ENCODE measurements at regions not wholly inside any gene's neighbourhood (a gene's known extent, or its start where the extent isn't known, plus 50 kb on each side); places are given as distances from the start of the nearest gene placed in this dataset.

- POLR2A ChIA-PET = no interaction called here
- Mint-ChIP-seq H3K27ac (no peak overlapping the region), H3K36me3 (no peaks in the 10 kb centered on the region), H3K4me3 (no peak overlapping the region), H3K4me1 (peaks cover 0 to 6% (median 0%) of the 10 kb centered on the region in 4 donors), H3K9me3 (no peaks in the 10 kb centered on the region), H3K27me3 (peaks cover 0 to 15% (median 7%) of the 10 kb centered on the region in 5 donors)
- no peak for ATAC-seq
- DNase-seq = no peak
Observed at GRCh38 chr4:17313194-17313593, 198.7 kb downstream of the QDPR start.

DNA sequence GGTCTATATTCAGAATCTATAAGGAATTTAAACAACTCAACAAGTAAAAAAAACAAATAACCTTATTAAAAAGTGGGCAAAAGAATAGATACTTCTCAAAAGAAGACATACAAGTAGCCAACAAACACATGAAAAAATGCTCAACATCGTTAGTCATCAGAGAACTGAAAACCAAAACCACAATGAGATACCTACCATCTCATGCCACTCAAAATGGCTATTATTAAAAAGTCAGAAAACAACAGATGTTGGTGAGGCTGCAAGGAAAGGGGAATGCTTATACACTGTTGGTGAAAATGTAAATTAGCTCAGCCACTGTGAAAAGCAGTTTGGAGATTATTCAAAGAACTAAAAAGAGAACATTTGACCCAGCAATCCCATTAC lies 201.6 kb downstream of the QDPR start:
- no peak for ATAC-seq
- Mint-ChIP-seq H3K27ac (no peak overlapping the region), H3K9me3 (peaks cover 0 to 3% (median 0%) of the 10 kb centered on the region in 9 donors), H3K27me3 (peaks cover 2 to 5% (median 4%) of the 10 kb centered on the region in 5 donors), H3K36me3 (no peaks in the 10 kb centered on the region), H3K4me3 (no peak overlapping the region), H3K4me1 (peaks cover 0 to 6% (median 0%) of the 10 kb centered on the region in 4 donors)
- DNase-seq = no peak
- POLR2A ChIA-PET = no interaction called here

GRCh38 chr4:17309567-17310268 lies 202.2 kb downstream of the QDPR start:
- Mint-ChIP-seq H3K4me3 (no peak overlapping the region), H3K27ac (no peak overlapping the region), H3K27me3 (peaks cover 0 to 5% (median 3%) of the 10 kb centered on the region in 5 donors), H3K36me3 (no peaks in the 10 kb centered on the region), H3K9me3 (peaks cover 0 to 3% (median 0%) of the 10 kb centered on the region in 9 donors), H3K4me1 (peaks cover 0 to 6% (median 0%) of the 10 kb centered on the region in 4 donors)
- POLR2A ChIA-PET = interaction anchor here (0.5 kb wide), 1 partner anchor 8 kb away, joined by 3 read pairs; no protein-coding TSS in a partner anchor
- DNase-seq (no peak), ATAC-seq (no peak)

GRCh38 chr4:17301869-17302268 lies 210.0 kb downstream of the QDPR start:
- Mint-ChIP-seq H3K4me3 (no peak overlapping the region), H3K27me3 (peaks cover 16 to 30% (median 21%) of the 10 kb centered on the region in 5 donors), H3K4me1 (peaks cover 0 to 2% (median 0%) of the 10 kb centered on the region in 4 donors), H3K9me3 (peaks cover 0 to 8% (median 0%) of the 10 kb centered on the region in 9 donors), H3K27ac (no peak overlapping the region), H3K36me3 (peaks cover 0 to 2% (median 0%) of the 10 kb centered on the region in 3 donors)
- ATAC-seq (no peak), DNase-seq (no peak)
- POLR2A ChIA-PET = no interaction called here

- Mint-ChIP-seq H3K27me3 (peaks cover 16 to 35% (median 23%) of the 10 kb centered on the region in 5 donors), H3K36me3 (peaks cover 0 to 2% (median 0%) of the 10 kb centered on the region in 3 donors), H3K27ac (no peak overlapping the region), H3K9me3 (peaks cover 0 to 8% (median 0%) of the 10 kb centered on the region in 9 donors), H3K4me3 (no peak overlapping the region), H3K4me1 (peaks cover 0 to 2% (median 0%) of the 10 kb centered on the region in 4 donors)
- ATAC-seq = no peak
- no peak for DNase-seq
- POLR2A ChIA-PET = no interaction called here
Observed at GRCh38 chr4:17301266-17301665, 210.6 kb downstream of the QDPR start.

DNA sequence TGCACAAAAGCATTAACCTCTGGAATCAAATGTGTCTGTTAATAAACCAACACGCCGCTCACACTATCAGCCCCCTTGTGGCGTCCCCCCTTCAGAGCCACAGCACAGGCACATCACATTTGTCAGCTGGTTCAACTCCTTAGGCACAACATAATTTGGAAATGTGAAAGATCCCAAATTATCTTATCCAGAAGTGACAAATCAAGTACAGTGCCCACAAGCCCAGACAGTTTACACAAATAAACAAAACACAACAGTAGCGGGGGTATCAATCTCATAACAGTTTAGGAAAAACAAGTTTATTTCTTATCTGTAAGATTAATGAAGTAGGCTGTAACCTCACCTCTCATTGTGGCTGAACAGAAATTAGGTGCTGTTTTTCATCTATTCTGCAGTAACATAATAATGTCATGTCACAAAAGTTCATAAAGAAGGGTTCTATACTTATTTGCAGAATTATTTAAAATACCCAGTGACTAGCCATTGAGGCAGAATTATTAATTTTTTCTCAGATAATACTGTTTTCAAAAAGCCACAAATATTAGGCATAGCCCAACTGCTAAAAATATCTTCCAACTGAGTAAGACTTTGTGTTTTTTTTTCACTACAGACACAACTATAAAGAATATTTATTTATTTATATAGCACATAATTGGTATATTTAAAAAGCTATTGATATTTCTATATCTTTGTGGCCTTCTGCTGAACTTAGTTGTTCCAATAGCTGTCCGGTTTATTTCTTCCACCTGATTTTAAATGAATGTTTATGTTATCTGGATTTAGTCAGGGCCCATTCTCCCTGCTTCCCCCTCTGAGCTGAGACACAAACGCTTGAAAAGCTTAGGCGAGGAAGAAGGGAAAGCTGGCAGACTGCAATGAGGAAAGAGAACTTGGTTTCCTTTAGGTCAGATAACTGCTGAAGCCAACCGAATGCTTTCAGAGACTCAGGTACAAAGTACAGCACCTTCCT lies 214.7 kb downstream of the QDPR start:
- H3K9me3 Mint-ChIP-seq = peaks cover 0 to 3% (median 0%) of the 10 kb centered on the region in 9 donors
- POLR2A ChIA-PET = no interaction called here

DNA sequence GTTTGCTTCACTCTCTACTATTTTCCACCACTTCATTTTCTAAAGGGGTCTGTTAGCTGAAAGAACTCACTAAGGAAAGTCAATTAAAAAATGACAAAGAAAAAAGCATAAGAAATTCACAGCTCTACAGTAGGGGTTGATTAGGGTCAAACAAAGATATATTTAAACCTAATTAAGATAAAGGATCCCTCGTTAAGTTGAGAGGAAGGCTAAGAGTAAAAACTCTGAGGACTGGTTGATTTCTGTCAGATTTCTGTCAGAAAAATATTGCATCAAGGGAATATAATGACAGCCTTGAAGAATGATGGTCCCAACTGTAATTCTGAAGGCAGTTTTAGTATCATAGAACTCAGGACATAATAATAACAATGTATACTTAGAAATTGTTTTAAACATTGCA lies 218.0 kb downstream of the QDPR start:
- H3K27me3 Mint-ChIP-seq = peaks cover 1 to 12% (median 7%) of the 10 kb centered on the region in 5 donors
- DNase-seq (no peak), ATAC-seq (no peak)
- no peaks in the 10 kb centered on the region for H3K36me3 Mint-ChIP-seq
- no peaks in the 10 kb centered on the region for H3K4me1 Mint-ChIP-seq
- no peak overlapping the region for H3K4me3 Mint-ChIP-seq
- no peaks in the 10 kb centered on the region for H3K9me3 Mint-ChIP-seq
- POLR2A ChIA-PET = no interaction called here
- H3K27ac Mint-ChIP-seq = no peak overlapping the region

More for the DNA sequence above, 214.7 kb downstream of the QDPR start:
- H3K27me3 Mint-ChIP-seq = peaks cover 10 to 35% (median 16%) of the 10 kb centered on the region in 5 donors
- DNase-seq (no peak), ATAC-seq (no peak)
- H3K27ac Mint-ChIP-seq = no peak overlapping the region
- H3K4me3 Mint-ChIP-seq = no peak overlapping the region
- H3K4me1 Mint-ChIP-seq = peaks cover 0 to 2% (median 0%) of the 10 kb centered on the region in 4 donors
- H3K36me3 Mint-ChIP-seq = no peaks in the 10 kb centered on the region

DNA sequence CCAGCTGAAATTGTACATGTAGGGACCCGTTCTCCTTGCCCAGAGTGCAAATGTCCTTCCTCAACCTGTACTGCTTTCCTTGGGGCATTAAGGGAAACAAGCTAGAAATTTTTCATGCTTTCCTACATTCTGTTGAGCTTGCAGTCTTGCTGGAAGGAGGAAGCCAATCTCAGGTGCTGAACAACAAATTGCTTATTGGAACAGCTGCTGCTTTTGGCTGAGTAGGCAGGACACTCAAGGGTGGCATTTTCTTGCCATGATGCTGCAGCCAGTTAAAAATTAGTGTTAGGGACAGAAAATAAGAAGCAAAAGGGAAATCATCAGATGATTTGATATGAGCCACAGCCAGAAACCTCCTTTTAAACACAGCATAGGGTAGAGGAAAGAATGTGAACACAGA lies 223.7 kb downstream of the QDPR start:
- Mint-ChIP-seq H3K4me1 (no peaks in the 10 kb centered on the region), H3K9me3 (no peaks in the 10 kb centered on the region), H3K36me3 (no peaks in the 10 kb centered on the region), H3K4me3 (no peak overlapping the region), H3K27me3 (peaks cover under 1 to 12% (median 9%) of the 10 kb centered on the region in 5 donors), H3K27ac (no peak overlapping the region)
- POLR2A ChIA-PET = no interaction called here
- DNase-seq = no peak
- ATAC-seq = no peak

- H3K27me3 Mint-ChIP-seq = peaks cover 2 to 12% (median 9%) of the 10 kb centered on the region in 5 donors
- ATAC-seq (no peak), DNase-seq (no peak)
- H3K36me3 Mint-ChIP-seq = no peaks in the 10 kb centered on the region
- H3K9me3 Mint-ChIP-seq = no peaks in the 10 kb centered on the region
- no peak overlapping the region for H3K27ac Mint-ChIP-seq
- no peaks in the 10 kb centered on the region for H3K4me1 Mint-ChIP-seq
- POLR2A ChIA-PET = no interaction called here
- H3K4me3 Mint-ChIP-seq = no peak overlapping the region
Observed at GRCh38 chr4:17286752-17287460, 225.0 kb downstream of the QDPR start.

GRCh38 chr4:17285747-17286146 lies 226.1 kb downstream of the QDPR start:
- Mint-ChIP-seq H3K9me3 (no peaks in the 10 kb centered on the region), H3K4me1 (no peaks in the 10 kb centered on the region), H3K36me3 (no peaks in the 10 kb centered on the region), H3K27me3 (peaks cover 2 to 19% (median 9%) of the 10 kb centered on the region in 5 donors), H3K4me3 (no peak overlapping the region), H3K27ac (peak overlapping the region in 1 of 10 donors; percentile 36)
- POLR2A ChIA-PET = no interaction called here
- DNase-seq = no peak
- no peak for ATAC-seq

GRCh38 chr4:17284323-17285175 lies 227.3 kb downstream of the QDPR start:
- Mint-ChIP-seq H3K27ac (no peak overlapping the region), H3K4me3 (no peak overlapping the region), H3K9me3 (no peaks in the 10 kb centered on the region), H3K36me3 (no peaks in the 10 kb centered on the region), H3K4me1 (no peaks in the 10 kb centered on the region), H3K27me3 (peaks cover 2 to 20% (median 9%) of the 10 kb centered on the region in 5 donors)
- ATAC-seq (no peak), DNase-seq (no peak)
- POLR2A ChIA-PET = no interaction called here

DNA sequence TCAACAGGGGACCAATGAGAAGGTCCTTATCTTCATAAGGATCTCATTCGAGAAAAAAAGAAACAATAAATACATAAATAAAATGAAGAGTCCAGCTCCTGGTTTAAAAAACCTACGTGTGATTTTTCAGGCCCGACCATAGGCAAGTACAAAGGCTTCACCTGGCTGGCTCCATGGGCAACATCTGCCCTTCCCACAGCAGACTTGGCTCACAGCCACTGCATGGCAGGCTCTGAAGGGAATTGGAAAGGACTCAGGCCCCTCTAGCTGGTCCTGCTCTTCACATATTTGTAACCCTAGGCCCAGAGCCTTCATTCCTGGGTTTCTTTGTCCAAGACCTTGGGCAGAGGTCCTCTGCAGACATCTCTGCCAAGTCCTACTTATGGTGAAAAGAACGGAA lies 228.1 kb downstream of the QDPR start:
- no peak for ATAC-seq
- no peak for DNase-seq
- H3K27ac Mint-ChIP-seq = no peak overlapping the region
- no peak overlapping the region for H3K4me3 Mint-ChIP-seq
- no peaks in the 10 kb centered on the region for H3K4me1 Mint-ChIP-seq
- H3K9me3 Mint-ChIP-seq = no peaks in the 10 kb centered on the region
- H3K36me3 Mint-ChIP-seq = no peaks in the 10 kb centered on the region
- H3K27me3 Mint-ChIP-seq = peaks cover 2 to 20% (median 9%) of the 10 kb centered on the region in 5 donors
- POLR2A ChIA-PET = no interaction called here
